ENCODE measurements at regions not wholly inside any gene's neighbourhood (a gene's known extent, or its start where the extent isn't known, plus 50 kb on each side); places are given as distances from the start of the nearest gene placed in this dataset.

DNA sequence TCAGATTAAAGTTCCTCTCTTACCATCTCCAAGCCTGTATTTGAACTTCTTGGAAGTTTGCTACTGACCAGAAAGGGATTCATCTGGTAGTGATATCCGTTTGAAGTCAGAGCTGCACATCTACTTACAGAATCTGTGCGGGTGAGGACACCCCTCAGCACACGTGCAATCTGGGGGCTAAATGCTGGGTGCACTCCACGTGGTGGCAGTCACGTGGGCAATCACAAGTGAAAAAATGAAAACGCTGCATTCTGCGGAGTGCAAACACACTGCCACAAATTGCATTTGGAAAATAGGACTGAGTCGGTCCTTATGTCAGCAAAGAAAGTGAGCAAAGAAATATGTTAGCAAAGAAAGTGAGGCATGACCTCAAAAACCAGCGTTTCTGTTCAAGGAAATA is 76.1 kb upstream of the GYPC start:
- TF ChIP-seq, protein P1, sequence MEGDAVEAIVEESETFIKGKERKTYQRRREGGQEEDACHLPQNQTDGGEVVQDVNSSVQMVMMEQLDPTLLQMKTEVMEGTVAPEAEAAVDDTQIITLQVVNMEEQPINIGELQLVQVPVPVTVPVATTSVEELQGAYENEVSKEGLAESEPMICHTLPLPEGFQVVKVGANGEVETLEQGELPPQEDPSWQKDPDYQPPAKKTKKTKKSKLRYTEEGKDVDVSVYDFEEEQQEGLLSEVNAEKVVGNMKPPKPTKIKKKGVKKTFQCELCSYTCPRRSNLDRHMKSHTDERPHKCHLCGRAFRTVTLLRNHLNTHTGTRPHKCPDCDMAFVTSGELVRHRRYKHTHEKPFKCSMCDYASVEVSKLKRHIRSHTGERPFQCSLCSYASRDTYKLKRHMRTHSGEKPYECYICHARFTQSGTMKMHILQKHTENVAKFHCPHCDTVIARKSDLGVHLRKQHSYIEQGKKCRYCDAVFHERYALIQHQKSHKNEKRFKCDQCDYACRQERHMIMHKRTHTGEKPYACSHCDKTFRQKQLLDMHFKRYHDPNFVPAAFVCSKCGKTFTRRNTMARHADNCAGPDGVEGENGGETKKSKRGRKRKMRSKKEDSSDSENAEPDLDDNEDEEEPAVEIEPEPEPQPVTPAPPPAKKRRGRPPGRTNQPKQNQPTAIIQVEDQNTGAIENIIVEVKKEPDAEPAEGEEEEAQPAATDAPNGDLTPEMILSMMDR (IDR thresholded peaks at IDR 0.05; ENCODE audit: low read depth, low read length): no peak
- TF ChIP-seq MYC (IDR thresholded peaks at IDR 0.05; ENCODE audit: low read depth, low read length) (no peak), POLR2A (IDR thresholded peaks at IDR 0.05; ENCODE audit: extremely low read depth, insufficient read length) (no peak)

All from NB4 (cell line).